ENCODE measurements at regions not wholly inside any gene's neighbourhood (a gene's known extent, or its start where the extent isn't known, plus 50 kb on each side); places are given as distances from the start of the nearest gene placed in this dataset.
"Not testable (repeated sequence)": the region's sequence is repeated elsewhere in the genome, so short reads cannot be mapped to it uniquely, and the experiment has no call there.

DNA sequence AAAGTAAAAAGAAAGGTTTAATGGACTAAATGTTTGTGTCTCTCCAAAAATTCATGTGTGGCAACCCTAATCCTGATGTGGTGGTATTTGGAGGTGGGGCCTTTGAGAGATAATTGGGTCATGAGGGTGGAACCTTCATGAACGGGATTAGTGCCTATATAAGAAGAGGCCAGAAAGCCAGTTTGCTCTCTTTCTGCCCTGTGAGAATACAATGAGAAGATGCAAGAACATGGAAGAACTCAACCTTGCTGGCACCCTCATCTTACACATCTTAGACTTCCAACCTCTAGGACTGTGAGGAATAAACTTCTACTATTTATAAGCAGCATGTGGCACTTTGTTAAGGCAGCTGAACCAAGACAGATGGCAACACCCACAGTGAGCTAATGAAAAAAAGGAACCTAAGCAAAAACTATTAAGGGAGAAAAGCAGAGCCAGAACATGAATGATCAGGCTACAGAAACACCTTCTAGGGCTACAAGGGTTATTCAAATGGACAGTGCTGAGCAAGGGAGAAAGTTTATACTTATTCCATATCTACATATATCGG is 159.5 kb downstream of the PLK2 start:
- DNase-seq (ENCODE audit: low read depth): no peak

DNA sequence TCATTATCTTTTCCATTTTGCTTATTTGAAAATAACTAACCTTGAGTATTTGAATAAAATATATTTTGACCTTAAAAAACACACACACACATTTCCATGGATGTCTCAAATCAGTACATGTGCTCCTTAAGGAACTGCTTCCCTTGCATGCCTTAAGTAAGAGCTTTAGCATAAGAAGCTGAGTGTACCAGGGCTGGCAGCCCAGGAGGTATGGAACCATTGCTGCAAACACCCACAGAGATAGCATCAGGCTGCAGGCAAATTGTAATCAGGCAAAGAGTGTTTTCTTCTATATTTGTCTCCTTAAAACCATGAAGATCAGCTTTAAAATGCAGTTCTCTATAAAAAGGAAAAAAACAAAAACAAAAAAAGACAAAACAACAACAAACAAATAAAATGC is 160.6 kb downstream of the PLK2 start:
- DNase-seq (ENCODE audit: low read depth): no peak

DNA sequence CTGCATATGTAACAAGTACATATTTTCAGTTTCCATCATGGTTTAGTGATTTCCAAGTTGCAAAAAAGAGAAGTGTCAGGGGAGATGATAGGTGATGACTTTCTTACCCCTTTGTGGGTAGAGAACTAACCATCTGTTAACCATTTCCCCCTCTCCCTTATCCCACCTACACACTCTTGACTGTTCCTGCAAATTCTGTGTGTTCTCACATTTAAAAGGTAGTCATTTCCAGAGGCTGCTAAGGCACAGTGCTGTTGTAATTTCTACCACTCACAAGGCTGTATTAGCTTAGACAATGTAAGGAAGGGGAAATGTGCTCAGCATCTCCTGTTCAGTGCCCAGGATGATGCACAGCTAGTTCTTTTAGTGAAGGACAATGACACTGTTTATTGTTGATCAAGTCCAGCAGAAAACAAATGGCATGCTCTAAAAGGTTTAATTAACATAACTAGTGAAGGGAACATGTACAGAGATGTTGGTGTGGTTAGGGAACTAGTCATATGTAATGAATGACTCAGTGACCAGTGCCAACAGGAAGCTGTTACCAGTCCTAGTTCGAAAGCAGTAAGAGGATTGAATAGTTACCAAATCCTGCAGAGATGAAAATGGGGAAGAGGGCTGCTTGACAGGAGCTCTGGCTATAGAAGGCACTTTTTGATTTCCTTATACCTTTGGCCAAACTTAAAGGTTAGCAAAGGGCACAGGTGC is 165.1 kb downstream of the PLK2 start:
- no peak for DNase-seq (ENCODE audit: low read depth)

DNA sequence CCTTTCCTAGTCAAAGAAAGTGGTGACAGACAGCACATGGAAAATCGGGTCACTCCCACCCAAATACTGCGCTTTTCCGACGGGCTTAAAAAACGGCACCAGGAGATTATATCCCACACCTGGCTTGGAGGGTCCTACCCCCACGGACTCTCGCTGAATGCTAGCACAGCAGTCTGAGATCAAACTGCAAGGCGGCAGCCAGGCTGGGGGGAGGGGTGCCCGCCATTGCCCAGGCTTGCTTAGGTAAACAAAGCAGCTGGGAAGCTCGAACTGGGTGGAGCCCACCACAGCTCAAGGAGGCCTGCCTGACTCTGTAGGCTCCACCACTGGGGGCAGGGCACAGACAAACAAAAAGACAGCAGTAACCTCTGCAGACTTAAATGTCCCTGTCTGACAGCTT is 171.6 kb downstream of the PLK2 start:
- not testable (repeated sequence) for DNase-seq (ENCODE audit: low read depth)

DNA sequence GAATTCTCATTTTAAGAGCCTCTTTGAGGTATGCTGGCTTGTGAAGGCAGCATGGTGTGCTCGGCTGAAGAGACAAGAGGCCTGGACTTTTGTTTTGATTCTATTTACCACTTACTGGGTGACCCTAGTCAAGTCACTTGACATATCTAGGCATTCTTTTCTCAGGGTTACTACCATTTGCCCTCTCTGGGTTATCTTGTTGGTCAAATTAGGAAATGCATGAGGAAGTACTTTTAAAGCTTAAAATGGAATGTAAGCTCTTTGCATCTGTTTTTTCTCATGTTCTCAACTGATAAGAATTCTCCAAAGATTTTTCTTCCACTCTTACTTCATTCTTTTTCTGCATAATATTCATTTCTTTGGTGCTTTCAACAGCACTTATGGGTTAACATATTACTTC is 173.1 kb downstream of the PLK2 start:
- DNase-seq (ENCODE audit: low read depth): no peak

DNA sequence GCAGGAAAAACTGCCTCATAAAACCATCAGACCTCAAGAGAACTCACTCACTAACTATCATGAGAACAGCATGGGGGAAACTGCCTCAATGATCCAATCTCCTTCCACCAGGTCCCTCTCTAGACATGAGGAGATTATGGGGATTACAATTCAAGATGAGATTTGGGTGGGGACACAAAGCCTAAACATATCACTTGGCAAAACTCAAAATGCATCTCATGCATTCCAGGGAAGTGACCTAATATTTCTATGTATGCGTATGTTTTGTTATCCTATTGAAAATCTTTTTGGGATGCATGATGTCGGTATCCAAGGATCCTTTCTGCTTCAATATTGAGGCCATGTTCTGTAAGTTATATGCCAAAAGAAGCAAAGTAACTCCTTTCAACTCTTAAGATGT is 174.0 kb downstream of the PLK2 start:
- no peak for DNase-seq (ENCODE audit: low read depth)

DNA sequence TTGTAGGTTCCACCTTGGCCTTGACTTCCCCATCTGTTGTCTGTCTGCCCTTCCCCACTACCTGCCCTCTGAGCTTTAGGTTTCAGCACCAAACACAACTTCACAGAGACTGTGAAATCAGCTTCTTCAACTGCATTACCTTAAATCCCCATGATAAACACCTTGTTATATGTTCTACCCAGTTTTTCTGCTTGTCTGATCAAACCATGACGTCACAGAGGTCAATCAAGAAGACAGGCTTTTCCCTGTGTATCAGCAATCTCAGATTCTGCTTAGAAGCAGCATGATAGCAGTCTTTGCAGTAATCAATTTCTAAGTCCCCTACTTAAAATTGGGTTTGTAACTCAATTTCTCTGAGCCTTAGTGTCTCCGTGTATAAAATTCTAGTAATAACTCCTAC is 175.0 kb downstream of the PLK2 start:
- no peak for DNase-seq (ENCODE audit: low read depth)

DNA sequence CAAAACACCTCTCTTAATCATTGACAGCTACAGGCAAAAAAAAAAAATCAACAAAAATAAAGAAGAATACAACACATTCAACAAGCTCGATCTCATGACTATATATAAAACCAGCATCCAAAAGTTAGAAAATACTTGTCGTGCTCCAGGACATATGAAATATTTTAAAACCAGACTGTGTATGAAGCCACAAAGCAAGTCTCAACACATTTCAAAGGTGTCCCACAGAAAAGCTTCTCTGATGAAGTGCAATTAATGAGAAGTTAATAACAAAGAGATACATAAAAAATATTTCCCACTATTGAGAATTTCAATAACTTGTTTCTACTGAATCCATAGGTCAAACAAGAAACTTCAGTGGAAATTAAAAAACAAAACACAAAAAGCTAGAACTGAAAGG is 178.7 kb downstream of the PLK2 start:
- no peak for DNase-seq (ENCODE audit: low read depth)

DNA sequence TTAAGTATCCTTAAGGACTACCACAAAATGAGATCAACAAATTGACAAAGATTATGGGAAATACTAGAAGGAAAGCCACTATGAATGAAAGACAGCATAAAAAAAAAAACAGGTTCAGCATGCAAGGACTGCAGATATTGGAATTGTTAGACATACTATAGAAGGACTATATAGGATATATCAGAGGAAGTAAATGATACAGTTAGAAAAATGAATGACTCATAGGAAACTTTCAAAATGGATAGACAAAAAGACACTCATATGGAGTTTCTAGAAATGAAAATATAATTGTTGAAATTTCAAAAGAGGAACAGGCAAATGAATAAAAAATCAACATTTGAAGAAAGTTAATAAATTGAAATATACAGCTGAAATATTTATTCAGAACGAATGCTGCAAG is 180.6 kb downstream of the PLK2 start:
- DNase-seq (ENCODE audit: low read depth): no peak

DNA sequence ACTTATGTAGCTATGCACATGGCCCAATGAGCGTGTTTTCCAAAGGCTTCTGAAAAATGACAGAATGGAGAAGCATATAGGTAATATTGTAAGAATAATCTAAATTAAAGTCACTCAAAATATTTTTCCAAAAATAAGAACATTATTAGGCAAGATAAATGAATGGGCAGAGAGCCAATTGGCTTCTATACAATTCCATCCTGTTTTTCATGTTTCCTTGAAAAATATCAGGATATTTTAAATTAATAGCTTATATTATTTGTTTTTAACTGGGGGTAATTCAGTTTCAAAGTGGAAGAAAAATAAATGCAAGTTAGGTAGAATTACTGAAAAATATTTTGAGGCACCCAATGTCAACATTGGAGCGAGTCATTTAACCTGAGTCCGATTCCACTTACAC is 183.5 kb downstream of the PLK2 start:
- DNase-seq (ENCODE audit: low read depth): no peak

DNA sequence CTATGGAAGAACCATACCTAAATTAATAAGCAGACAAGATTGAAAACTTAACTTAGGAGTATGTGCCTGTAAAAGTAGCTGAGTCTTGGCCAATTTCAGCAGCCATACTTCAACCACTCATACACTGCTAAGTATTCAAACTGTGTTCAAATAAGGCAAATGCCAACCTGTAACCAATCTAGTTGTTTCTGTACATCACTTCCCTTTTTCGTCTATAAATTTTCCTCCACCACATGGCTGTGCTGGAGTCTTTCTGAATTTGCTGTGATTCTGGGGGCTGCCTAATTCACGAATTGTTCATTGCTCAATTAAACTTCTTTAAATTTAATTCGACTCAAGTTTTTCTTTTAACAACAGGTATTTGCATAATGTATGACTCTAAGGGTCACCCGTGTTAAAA is 184.4 kb downstream of the PLK2 start:
- DNase-seq (ENCODE audit: low read depth): no peak

DNA sequence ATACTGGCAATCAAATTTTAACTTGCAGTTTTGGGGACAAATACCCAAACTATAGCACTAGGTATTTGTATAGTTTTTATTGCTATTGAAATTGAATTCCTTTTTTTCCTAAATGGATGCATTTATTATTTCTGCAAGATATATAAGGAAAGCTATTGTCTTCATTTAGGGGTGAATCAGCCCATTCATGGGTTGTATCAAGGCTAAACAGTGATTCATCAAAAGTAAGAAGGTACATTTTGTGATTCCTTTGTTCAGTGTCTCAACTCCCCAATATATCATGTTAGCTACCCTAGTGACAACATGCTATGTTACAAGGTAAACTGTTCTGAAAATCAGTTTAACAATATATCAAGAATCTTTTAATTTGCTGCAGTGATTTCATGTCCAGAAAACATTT is 185.7 kb downstream of the PLK2 start:
- no peak for DNase-seq (ENCODE audit: low read depth)

DNA sequence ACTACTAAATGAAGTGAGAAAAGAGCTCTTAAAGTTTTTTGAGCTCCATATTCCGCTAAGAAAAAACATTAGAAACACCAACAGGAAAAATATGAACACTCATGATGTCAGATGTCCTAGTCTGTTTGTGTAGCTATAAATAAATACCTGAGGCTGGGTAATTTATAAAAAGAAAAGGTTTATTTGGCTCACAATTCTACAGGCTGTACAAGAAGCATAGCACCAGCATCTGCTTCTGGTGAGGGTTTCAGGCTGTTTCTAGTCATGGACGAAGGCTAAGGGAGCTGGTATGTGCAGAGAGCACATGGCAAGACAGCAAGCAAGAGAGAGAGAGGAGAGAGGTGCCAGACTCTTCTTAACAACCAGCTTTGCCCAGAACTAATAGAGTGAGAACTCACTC is 186.2 kb downstream of the PLK2 start:
- DNase-seq (ENCODE audit: low read depth): no peak

DNA sequence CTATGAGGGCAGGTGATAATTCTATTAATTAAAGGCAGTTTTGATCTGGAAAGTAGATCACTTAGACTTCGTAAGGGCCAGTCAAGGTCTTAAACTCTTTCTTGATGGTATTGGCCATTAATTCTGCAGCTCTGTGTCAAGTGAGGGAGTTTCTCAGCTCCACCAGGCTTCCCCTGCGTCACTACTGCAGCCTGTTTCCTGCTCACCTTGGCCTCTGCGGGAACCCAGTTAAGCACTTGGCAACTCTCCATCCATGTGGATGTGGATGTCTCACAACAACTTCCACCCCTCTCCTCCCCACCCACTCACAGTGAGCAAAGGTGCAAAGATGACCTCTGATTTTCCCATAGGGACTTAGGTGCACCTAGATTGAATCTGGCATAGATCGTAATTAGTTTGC is 191.6 kb downstream of the PLK2 start:
- no peak for DNase-seq (ENCODE audit: low read depth)

DNA sequence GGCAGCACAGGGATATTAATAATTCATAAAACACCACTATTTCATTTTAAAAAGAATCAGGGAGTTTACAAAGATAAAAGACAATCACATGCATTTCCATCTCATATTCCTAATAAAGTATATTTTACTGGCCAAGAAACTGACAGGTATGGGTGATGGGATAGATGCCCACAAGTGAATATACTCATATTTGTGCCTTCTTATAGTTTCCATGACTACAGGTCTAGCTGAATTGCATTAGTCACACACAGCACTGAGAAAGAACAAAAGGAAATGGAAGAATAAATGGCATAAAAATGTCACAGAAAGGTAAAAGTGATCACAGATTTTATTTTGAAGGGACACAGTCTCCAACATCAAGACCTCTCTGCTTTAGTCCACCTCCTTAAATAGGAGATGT is 193.5 kb downstream of the PLK2 start:
- DNase-seq (ENCODE audit: low read depth): no peak

DNA sequence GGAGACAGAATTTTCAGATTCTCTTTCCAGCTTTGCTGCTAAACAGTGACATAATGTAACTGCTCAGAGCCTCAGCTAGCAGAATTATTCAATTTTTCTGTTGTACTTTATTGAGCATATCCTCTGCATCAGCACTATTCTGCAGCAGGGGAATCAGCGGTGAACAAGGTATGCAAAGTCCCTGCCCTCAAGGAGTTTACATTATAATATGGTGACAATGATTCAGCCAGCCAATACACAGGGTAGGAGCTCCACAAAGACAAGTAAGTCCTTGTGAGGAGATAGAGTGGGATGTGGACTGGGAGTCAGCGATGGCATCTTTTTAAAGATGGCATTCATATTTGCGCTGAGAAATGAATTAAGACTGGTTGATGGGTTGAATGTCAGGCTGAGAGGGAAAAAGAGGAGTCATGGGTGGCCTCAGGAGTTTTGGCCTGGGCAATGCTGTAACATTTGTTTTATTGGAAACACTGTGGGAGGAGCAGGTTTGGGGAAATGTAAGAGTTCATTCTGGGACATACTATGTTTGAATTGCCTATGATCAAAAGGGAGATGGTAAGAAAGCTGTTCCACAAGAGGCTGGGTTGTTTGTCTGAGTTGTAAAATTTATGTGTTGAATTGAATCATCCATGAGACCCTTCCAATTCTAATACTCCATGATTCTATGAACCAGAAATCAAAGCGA is 194.5 kb downstream of the PLK2 start:
- no peak for DNase-seq (ENCODE audit: low read depth)

DNA sequence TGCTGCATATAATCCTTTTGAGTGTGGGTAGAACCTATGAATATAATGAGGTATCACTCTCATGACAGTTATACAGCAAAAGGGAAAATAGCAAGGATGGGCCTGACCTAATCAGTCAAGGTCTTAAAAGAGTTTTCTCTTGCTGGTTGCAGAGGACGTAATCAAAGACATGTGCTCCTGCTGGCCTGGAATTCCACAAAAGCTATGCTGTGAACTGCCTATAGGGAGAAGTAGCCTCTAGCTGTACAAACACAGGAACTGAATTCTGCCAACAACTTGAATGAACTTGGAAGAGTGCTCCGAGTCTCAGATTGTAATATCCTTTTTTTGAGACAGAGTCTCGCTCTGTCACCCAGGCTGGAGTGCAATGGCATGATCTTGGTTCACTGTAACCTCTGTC is 195.6 kb downstream of the PLK2 start:
- DNase-seq (ENCODE audit: low read depth): no peak

DNA sequence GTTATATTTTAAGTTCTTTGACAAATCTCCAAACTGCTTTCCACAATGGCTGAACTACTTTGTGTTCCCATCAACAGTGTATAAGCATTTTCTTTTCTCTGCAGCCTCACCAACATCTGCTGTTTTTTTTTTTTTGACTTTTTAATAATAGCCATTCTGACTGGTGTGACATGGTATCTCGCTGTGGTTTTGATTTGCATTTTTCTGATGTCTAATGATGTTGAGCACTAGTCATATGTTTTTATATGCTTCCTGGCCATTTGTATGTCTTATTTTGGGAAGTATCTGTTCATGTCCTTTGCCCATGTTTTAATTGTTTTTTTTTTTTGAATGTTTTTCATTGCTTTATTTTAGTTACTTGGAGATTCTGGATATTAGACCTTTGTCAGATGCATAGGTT is 196.6 kb downstream of the PLK2 start:
- DNase-seq (ENCODE audit: low read depth): no peak

DNA sequence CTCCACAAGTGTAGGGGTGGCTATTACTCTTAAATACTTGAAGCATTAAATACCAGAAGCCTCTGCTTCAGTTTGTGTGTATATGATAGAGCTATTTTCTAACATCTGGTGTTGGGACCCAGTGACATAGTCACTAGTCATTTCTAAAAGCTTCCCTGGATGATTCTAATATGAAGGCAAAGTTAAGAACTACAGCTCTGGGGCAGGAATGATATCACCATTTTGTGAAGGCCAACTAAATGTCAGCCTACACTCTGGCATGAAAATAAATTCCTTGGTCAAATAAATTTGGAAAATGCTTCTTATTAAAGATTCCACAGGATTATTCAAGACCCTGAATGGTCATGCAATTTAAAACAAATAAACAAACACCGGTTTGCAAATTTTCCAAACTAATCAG is 197.7 kb downstream of the PLK2 start:
- no peak for DNase-seq (ENCODE audit: low read depth)

DNA sequence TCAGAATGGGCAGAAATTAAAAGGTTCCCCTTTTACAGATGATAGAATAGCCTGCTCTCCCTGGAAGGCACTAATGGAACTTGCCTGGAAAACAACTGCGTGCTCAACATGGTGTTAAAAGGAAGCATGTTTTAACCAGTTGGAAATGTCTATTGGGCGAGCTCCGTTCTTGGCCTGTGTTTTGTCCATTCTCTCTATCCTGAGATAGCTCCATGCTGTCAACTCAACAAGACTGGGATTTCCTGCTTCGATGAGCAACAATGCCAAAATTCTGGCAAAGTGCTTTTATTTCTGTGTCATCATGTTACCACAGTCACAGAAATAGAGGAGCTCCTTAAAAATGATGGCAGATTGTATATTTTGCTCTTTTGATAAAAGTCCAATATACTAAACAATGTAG is 198.3 kb downstream of the PLK2 start:
- DNase-seq (ENCODE audit: low read depth): peak; percentile 52

DNA sequence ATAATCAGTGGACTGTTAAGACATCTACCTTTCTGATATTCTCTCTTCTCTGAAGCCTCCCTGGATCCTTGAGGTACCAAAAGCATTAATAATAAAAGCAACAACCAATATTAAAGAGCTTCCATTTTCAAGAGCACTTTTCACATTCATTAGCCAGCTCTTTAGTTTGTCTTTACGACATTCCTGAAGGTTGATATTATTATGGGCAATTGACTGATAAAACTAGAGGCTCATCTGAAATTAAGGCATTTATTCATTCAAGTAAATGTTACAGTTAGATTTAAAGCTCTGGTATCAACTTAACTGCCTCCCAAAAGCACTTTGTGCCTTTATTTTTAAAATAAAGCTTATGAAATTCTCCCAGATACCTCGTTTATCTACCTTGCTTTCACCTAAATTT is 199.6 kb downstream of the PLK2 start:
- DNase-seq (ENCODE audit: low read depth): no peak

DNA sequence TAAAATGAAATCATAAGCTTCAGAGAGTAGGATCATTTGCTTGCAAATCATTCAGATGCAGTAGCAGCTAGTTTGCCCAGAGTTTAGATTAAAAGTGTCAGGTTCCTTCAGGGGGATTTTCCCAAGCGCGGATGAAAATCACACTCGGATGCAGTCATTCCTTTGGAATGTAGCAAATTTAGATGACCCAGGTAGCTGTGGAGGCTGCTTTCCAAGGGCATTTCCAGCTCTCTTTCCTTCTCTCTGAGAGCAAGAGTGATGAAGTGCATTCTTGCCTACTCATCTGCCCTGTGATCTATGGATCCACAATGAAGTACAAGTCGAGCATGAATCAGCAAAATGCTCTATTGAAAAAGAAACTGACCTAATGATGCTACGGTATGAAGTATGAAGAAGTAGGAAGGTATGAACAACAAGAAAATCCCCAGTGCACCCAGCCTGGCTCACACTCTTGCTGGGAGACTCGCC is 200.2 kb downstream of the PLK2 start:
- DNase-seq (ENCODE audit: low read depth): peak; percentile 72

DNA sequence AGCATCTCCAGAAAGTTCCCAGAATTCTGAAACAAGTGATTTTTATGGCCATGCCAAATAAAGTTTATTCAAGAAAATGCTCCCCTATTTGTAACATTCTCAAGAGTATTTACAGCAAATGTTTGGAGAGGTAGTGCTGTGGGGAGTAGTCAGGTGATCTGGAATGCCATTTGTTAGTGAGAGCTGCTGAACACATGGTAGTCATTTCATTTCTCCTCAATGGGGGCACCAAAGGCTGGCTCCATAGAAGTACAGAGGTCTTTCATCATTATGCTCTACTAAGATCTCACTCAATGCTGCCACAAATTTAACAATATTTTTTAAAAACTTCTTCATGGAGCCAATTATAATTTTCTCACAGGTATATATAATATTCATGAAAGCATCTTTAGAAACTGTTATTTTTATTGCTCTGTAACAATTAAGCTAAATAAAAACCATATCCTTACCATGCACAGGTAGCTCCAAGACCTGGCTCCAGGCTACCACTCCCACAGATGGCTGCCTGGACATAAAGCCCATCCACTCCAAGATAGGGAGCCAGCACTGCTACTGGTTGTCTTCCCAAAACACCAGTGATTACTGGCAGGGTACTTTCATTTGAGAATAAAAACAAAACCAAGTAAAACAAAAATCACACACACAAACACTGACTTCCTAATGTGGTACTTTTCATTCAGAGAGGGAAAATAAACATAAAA is 200.8 kb downstream of the PLK2 start:
- DNase-seq (ENCODE audit: low read depth): no peak

Data from GM04504 (cell line).